PC-3 (cell line): ENCODE measurements at regions not wholly inside any gene's neighbourhood (a gene's known extent, or its start where the extent isn't known, plus 50 kb on each side); places are given as distances from the start of the nearest gene placed in this dataset.

Experiments used
- ATAC-seq: fragments of 200-7000 bp; cut with Tn5 transposase; 2 replicates; pipeline ENCODE4 v1.9.1; 2020; ENCODE audit warnings: mild to moderate bottlenecking, moderate library complexity
- BruUV-seq: library from RNA; stranded (reverse); fragments of 400-500 nt; replicated peaks from 2 replicates; lab custom pipeline; 2021; lab: Mats Ljungman, UMichigan
- CTCF ChIA-PET: fragments of 300-600 bp; sonication (Branson Sonifier 250); formaldehyde crosslinking; loops from one replicate; lab custom pipeline; 2022; ENCODE audit warnings: antibody characterized with exemption; lab: Charles Lee
- POLR2A ChIA-PET: fragments of 300-600 bp; sonication (Branson Sonifier 250); formaldehyde crosslinking; loops from one replicate; lab custom pipeline; 2022; ENCODE audit warnings: antibody characterized with exemption; ENCODE audit not compliant: unreplicated experiment; lab: Charles Lee
- DNase-seq: peaks from one replicate; pipeline ENCODE4 v3.0.0-alpha.2; 2015
- H2AFZ ChIP-seq: fragments of 300-600 bp; sonication (generic); 2 replicates; pipeline ENCODE4 v1.6.0; 2016; ENCODE audit warnings: antibody characterized with exemption, low read length
- H3F3A ChIP-seq: fragments of 300-600 bp; sonication (generic); one replicate; pipeline ENCODE4 v1.6.0; 2017; ENCODE audit warnings: antibody characterized with exemption, low read length, control low read depth, mild to moderate bottlenecking; ENCODE audit not compliant: unreplicated experiment
- H3K27ac ChIP-seq: fragments of 300-600 bp; sonication (generic); 2 replicates; pipeline ENCODE4 v1.5.1; 2016; ENCODE audit warnings: mild to moderate bottlenecking, low read length
- H3K27me3 ChIP-seq: fragments of 300-600 bp; sonication (generic); 2 replicates; pipeline ENCODE4 v1.6.1; 2016; ENCODE audit warnings: low read length, mixed read lengths
- H3K36me3 ChIP-seq: fragments of 300-600 bp; sonication (generic); 2 replicates; pipeline ENCODE4 v1.6.1; 2016; ENCODE audit warnings: low read depth, mixed run types, low read length, mixed read lengths
- H3K4me1 ChIP-seq: fragments of 300-600 bp; sonication (generic); 2 replicates; pipeline ENCODE4 v1.5.1; 2016; ENCODE audit warnings: low read length; ENCODE audit not compliant: insufficient read depth
- H3K4me2 ChIP-seq: fragments of 300-600 bp; sonication (generic); 2 replicates; pipeline ENCODE4 v1.6.0; 2016; ENCODE audit warnings: low read length
- H3K4me3 ChIP-seq: fragments of 300-600 bp; sonication (generic); 2 replicates; pipeline ENCODE4 v1.5.1; 2016; ENCODE audit warnings: mild to moderate bottlenecking, low read length, mixed read lengths
- H3K79me2 ChIP-seq: fragments of 300-600 bp; sonication (generic); 2 replicates; pipeline ENCODE4 v1.6.1; 2017; ENCODE audit warnings: low read length, mixed read lengths
- H3K9ac ChIP-seq: fragments of 300-600 bp; sonication (generic); 2 replicates; pipeline ENCODE4 v1.6.0; 2016; ENCODE audit warnings: mild to moderate bottlenecking, low read length
- H3K9me2 ChIP-seq: fragments of 300-600 bp; sonication (generic); replicated peaks from 2 replicates; pipeline ENCODE4 v1.6.1; 2016; ENCODE audit warnings: mixed run types, low read length, mixed read lengths
- H3K9me3 ChIP-seq: fragments of 300-600 bp; sonication (generic); 2 replicates; pipeline ENCODE4 v1.6.1; 2016; ENCODE audit warnings: low read length, mixed read lengths
- H4K20me1 ChIP-seq: fragments of 300-600 bp; sonication (generic); 2 replicates; pipeline ENCODE4 v1.6.1; 2016; ENCODE audit warnings: low read length, mixed read lengths
- CTCF ChIP-seq: fragments of 300-600 bp; sonication (generic); conservative IDR thresholded peaks from 2 replicates; pipeline ENCODE4 v1.5.1; 2017; ENCODE audit warnings: antibody characterized with exemption, low read depth, mild to moderate bottlenecking, low read length
- EZH2 ChIP-seq: fragments of 300-600 bp; sonication (generic); IDR thresholded peaks from one replicate; pipeline ENCODE4 v1.6.1; 2017; ENCODE audit warnings: antibody characterized with exemption, mild to moderate bottlenecking, low read length; ENCODE audit not compliant: unreplicated experiment
- EZH2phosphoT487 ChIP-seq: fragments of 300-600 bp; sonication (generic); IDR thresholded peaks from 2 replicates; pipeline ENCODE4 v1.6.1; 2018; ENCODE audit warnings: mild to moderate bottlenecking, antibody characterized with exemption, low read length, borderline replicate concordance
- intact Hi-C: fragments of 100-400 bp; cut with micrococcal nuclease; formaldehyde crosslinking; loops from 2 replicates; pipeline ENCODE4 v1.9.0; 2023

- no peaks in the 10 kb centered on the region for H3K9me2 ChIP-seq
- BruUV-seq: no TSS peak
- ChIA-PET CTCF (no interaction called here), POLR2A (no interaction called here)
- H3K36me3 ChIP-seq: no peaks in the 10 kb centered on the region
- H3K27ac ChIP-seq: no peak overlapping the region
- H3K4me3 ChIP-seq: no peak overlapping the region
- H3K4me1 ChIP-seq: no peaks in the 10 kb centered on the region
- no peaks in the 10 kb centered on the region for H3K27me3 ChIP-seq
- H3K9ac ChIP-seq: no peak overlapping the region
- no peak for ATAC-seq
- intact Hi-C loops: no loop called here
- no peaks in the 10 kb centered on the region for H3F3A ChIP-seq
- TF ChIP-seq EZH2 (no peak), EZH2phosphoT487 (no peak), CTCF (no peak)
- H3K9me3 ChIP-seq: no peaks in the 10 kb centered on the region
- no peak overlapping the region for H2AFZ ChIP-seq
- H3K79me2 ChIP-seq: no peaks in the 10 kb centered on the region
- no peak overlapping the region for H3K4me2 ChIP-seq
- no peaks in the 10 kb centered on the region for H4K20me1 ChIP-seq
- no peak for DNase-seq
Measured at GRCh38 chr9:16309469-16310271, 560.8 kb downstream of the BNC2 start.

- no peak overlapping the region for H3K4me2 ChIP-seq
- ATAC-seq (no peak), DNase-seq (no peak)
- ChIA-PET POLR2A (no interaction called here), CTCF (no interaction called here)
- H2AFZ ChIP-seq: no peak overlapping the region
- H3K27ac ChIP-seq: no peak overlapping the region
- H3K79me2 ChIP-seq: no peaks in the 10 kb centered on the region
- intact Hi-C loops: no loop called here
- no peak for TF ChIP-seq EZH2
- TF ChIP-seq EZH2phosphoT487: no peak
- no peak for TF ChIP-seq CTCF
- BruUV-seq: no TSS peak
- H3K9me2 ChIP-seq: no peaks in the 10 kb centered on the region
- H3K9me3 ChIP-seq: no peaks in the 10 kb centered on the region
- H3K36me3 ChIP-seq: no peaks in the 10 kb centered on the region
- H3K4me3 ChIP-seq: no peak overlapping the region
- no peak overlapping the region for H3K9ac ChIP-seq
- no peaks in the 10 kb centered on the region for H3K4me1 ChIP-seq
- no peaks in the 10 kb centered on the region for H4K20me1 ChIP-seq
- H3F3A ChIP-seq: no peaks in the 10 kb centered on the region
- H3K27me3 ChIP-seq: no peaks in the 10 kb centered on the region
Measured at GRCh38 chr9:16310278-16311110, 560.0 kb downstream of the BNC2 start.
